SK-N-SH (cell line): ENCODE measurements at regions not wholly inside any gene's neighbourhood (a gene's known extent, or its start where the extent isn't known, plus 50 kb on each side); places are given as distances from the start of the nearest gene placed in this dataset.
"Not testable (repeated sequence)": the region's sequence is repeated elsewhere in the genome, so short reads cannot be mapped to it uniquely, and the experiment has no call there.

Experiments used
- CTCF ChIA-PET: fragments of 300-600, 350-600 bp; formaldehyde crosslinking; extraction: SDS; loops from one replicate; lab custom pipeline; 2021; lab: Yijun Ruan, JAX
- POLR2A ChIA-PET: fragments of 350-600 bp; sonication (Branson Sonifier 250); formaldehyde crosslinking; extraction: SDS; loops from one replicate; lab custom pipeline; 2020; ENCODE audit warnings: antibody characterized with exemption, inconsistent platforms; lab: Yijun Ruan, JAX
- DNase-seq: peaks from one replicate; pipeline ENCODE4 v3.0.0; 2012
- H2AFZ ChIP-seq: fragments of 200-600 bp; sonication (generic); 2 replicates; pipeline ENCODE4 v1.8.1; 2016; ENCODE audit warnings: antibody characterized with exemption, mild to moderate bottlenecking, low read depth
- H3F3A ChIP-seq: fragments of 200-600 bp; sonication (generic); replicated peaks from 2 replicates; pipeline ENCODE3; 2016; ENCODE audit warnings: antibody characterized with exemption, mild to moderate bottlenecking; ENCODE audit not compliant: insufficient read depth
- H3K27ac ChIP-seq, 2 experiments: fragments of 200-500 bp in 1 of 2; fragments of 200-600 bp in 1 of 2; sonication (Bioruptor generic) in 1 of 2; sonication (generic), shearing (Covaris generic) in 1 of 2; 2 replicates each; pipeline versions ENCODE4 v1.5.1 to v1.6.1; 2014 to 2016; ENCODE audit warnings: low read depth in 2 of 2, inconsistent platforms in 1 of 2, low read length in 1 of 2, mild to moderate bottlenecking in 1 of 2, mixed read lengths in 1 of 2
- H3K27me3 ChIP-seq: fragments of 200-600 bp; sonication (generic), shearing (Covaris generic); 2 replicates; pipeline ENCODE4 v1.6.1; 2016; ENCODE audit warnings: mixed run types; ENCODE audit not compliant: insufficient read depth
- H3K36me3 ChIP-seq, 2 experiments: fragments of 200-500 bp in 1 of 2; fragments of 200-600 bp in 1 of 2; sonication (Bioruptor generic) in 1 of 2; sonication (generic) in 1 of 2; replicated peaks in 1 of 2; 2 replicates each; pipeline versions ENCODE3 to v1.5.1; 2014 to 2016; ENCODE audit warnings: low read length in 1 of 2, mild to moderate bottlenecking in 1 of 2; ENCODE audit not compliant: insufficient read depth in 2 of 2, control insufficient read depth in 1 of 2
- H3K4me1 ChIP-seq, 2 experiments: fragments of 200-500 bp in 1 of 2; fragments of 200-600 bp in 1 of 2; sonication (Bioruptor generic) in 1 of 2; sonication (generic), shearing (Covaris generic) in 1 of 2; 2 replicates each; pipeline versions ENCODE4 v1.5.1 to v1.6.1; 2014 to 2016; ENCODE audit warnings: low read depth in 1 of 2, low read length in 1 of 2, mixed run types in 1 of 2; ENCODE audit not compliant: insufficient read depth in 2 of 2, control insufficient read depth in 1 of 2
- H3K4me2 ChIP-seq: fragments of 200-600 bp; sonication (generic), shearing (Covaris generic); 2 replicates; pipeline ENCODE4 v1.6.1; 2017; ENCODE audit warnings: mixed run types
- H3K4me3 ChIP-seq, 2 experiments: fragments of 200-500 bp in 1 of 2; fragments of 200-600 bp in 1 of 2; sonication (Bioruptor generic) in 1 of 2; sonication (generic), shearing (Covaris generic) in 1 of 2; 2 replicates each; pipeline versions ENCODE4 v1.5.1 to v1.8.1; 2014 to 2016; ENCODE audit warnings: low read depth in 2 of 2, inconsistent platforms in 1 of 2, low read length in 1 of 2, mild to moderate bottlenecking in 1 of 2, mixed read lengths in 1 of 2, moderate library complexity in 1 of 2
- H3K79me2 ChIP-seq: fragments of 200-600 bp; sonication (generic); 2 replicates; pipeline ENCODE4 v1.8.1; 2017; ENCODE audit warnings: mild to moderate bottlenecking; ENCODE audit not compliant: insufficient read depth
- H3K9ac ChIP-seq: fragments of 200-600 bp; sonication (generic); 2 replicates; pipeline ENCODE4 v1.6.1; 2017; ENCODE audit warnings: mixed run types
- H3K9me2 ChIP-seq: fragments of 200-600 bp; sonication (generic); 2 replicates; pipeline ENCODE4 v1.6.1; 2017; ENCODE audit warnings: mixed run types
- H3K9me3 ChIP-seq: fragments of 200-600 bp; sonication (generic); 2 replicates; pipeline ENCODE4 v1.6.1; 2017; ENCODE audit warnings: mixed run types, mild to moderate bottlenecking, moderate library complexity
- H4K20me1 ChIP-seq: fragments of 200-600 bp; sonication (generic); 2 replicates; pipeline ENCODE4 v1.6.1; 2017; ENCODE audit warnings: mild to moderate bottlenecking, mixed run types; ENCODE audit not compliant: insufficient read depth
- ELF1 ChIP-seq: IDR thresholded peaks from 2 replicates; pipeline ENCODE4 v1.4.0; 2012
- EP300 ChIP-seq, 2 experiments: IDR thresholded peaks; 2 replicates each; pipeline versions ENCODE4 v1.4.0 to v1.6.1; 2012; ENCODE audit warnings: borderline replicate concordance in 1 of 2, low read depth in 1 of 2, low read length in 1 of 2
- EZH2phosphoT487 ChIP-seq: fragments of 200-600 bp; sonication (generic); IDR thresholded peaks from 2 replicates; pipeline ENCODE4 v1.6.1; 2017; ENCODE audit warnings: low read depth, mixed run types, mild to moderate bottlenecking, antibody characterized with exemption, moderate library complexity, borderline replicate concordance
- IRF3 ChIP-seq: fragments of 150-350 bp; IDR thresholded peaks from 2 replicates; pipeline ENCODE4 v1.6.1; 2016; ENCODE audit warnings: mild to moderate bottlenecking, low read depth, low read length
- JUND ChIP-seq: IDR thresholded peaks from 2 replicates; pipeline ENCODE4 v1.4.0; 2012
- MEF2A ChIP-seq: IDR thresholded peaks from 2 replicates; pipeline ENCODE4 v1.4.0; 2012; ENCODE audit warnings: low read depth, borderline replicate concordance
- MXI1 ChIP-seq: IDR thresholded peaks from 2 replicates; pipeline ENCODE4 v1.6.1; 2012; ENCODE audit warnings: mild to moderate bottlenecking, low read depth, low read length, improper control_type of control experiment
- NRF1 ChIP-seq: IDR thresholded peaks from 2 replicates; pipeline ENCODE4 v1.6.1; 2012; ENCODE audit warnings: low read depth, mild to moderate bottlenecking, low read length
- POLR2AphosphoS5 ChIP-seq: IDR thresholded peaks from 2 replicates; pipeline ENCODE4 v1.6.1; 2012; ENCODE audit warnings: low read depth, low read length
- RAD21 ChIP-seq: IDR thresholded peaks from 2 replicates; pipeline ENCODE4 v1.6.1; 2012; ENCODE audit warnings: mild to moderate bottlenecking, low read length
- RCOR1 ChIP-seq: fragments of 150-350 bp; IDR thresholded peaks from 2 replicates; pipeline ENCODE4 v1.6.1; 2017; ENCODE audit warnings: antibody characterized with exemption, low read length
- RFX5 ChIP-seq: IDR thresholded peaks from 2 replicates; pipeline ENCODE4 v1.6.1; 2012; ENCODE audit warnings: mild to moderate bottlenecking, improper control_type of control experiment, low read length
- SIN3A ChIP-seq: IDR thresholded peaks from 2 replicates; pipeline ENCODE4 v1.6.1; 2012; ENCODE audit warnings: low read depth, mild to moderate bottlenecking, low read length, moderate library complexity, borderline replicate concordance
- SMC3 ChIP-seq: IDR thresholded peaks from 2 replicates; pipeline ENCODE4 v1.6.1; 2012; ENCODE audit warnings: low read depth, low read length, improper control_type of control experiment
- TAF1 ChIP-seq: IDR thresholded peaks from 2 replicates; pipeline ENCODE4 v1.6.1; 2012; ENCODE audit warnings: low read depth, mild to moderate bottlenecking, low read length, moderate library complexity, borderline replicate concordance
- TCF12 ChIP-seq: IDR thresholded peaks from 2 replicates; pipeline ENCODE4 v1.4.0; 2012
- USF2 ChIP-seq: fragments of 150-350 bp; IDR thresholded peaks from 2 replicates; pipeline ENCODE4 v1.6.1; 2017; ENCODE audit warnings: antibody characterized with exemption, low read length, low read depth, borderline replicate concordance
- ZBTB33 ChIP-seq: IDR thresholded peaks from 2 replicates; pipeline ENCODE4 v1.4.0; 2012; ENCODE audit warnings: low read depth, borderline replicate concordance
- WGBS: methylation state at CpG from one replicate; pipeline ENCODE4 v1.1.6; 2017; ENCODE audit warnings: low lambda C conversion rate; 5-methylcytosine and 5-hydroxymethylcytosine counted together

- H3K9me3 ChIP-seq, result no peaks in the 10 kb centered on the region
- no peaks in the 10 kb centered on the region for H3K9me2 ChIP-seq
- no peak overlapping the region for H3K27ac ChIP-seq
- no peak for DNase-seq
- no peaks in the 10 kb centered on the region for H3K36me3 ChIP-seq
- H3F3A ChIP-seq, result no peaks in the 10 kb centered on the region
- H3K4me3 ChIP-seq, result no peak overlapping the region
- H3K27me3 ChIP-seq, result no peaks in the 10 kb centered on the region
- H3K79me2 ChIP-seq, result no peaks in the 10 kb centered on the region
- WGBS, result 4% methylated on average over 1 of the region's 1 CpG
- H3K4me2 ChIP-seq, result no peak overlapping the region
- ChIA-PET POLR2A (no interaction called here), CTCF (no interaction called here)
- H2AFZ ChIP-seq, result no peak overlapping the region
- no peaks in the 10 kb centered on the region for H3K4me1 ChIP-seq
- TF ChIP-seq MEF2A (no peak), ELF1 (no peak), TAF1 (no peak), IRF3 (no peak), POLR2AphosphoS5 (no peak), MXI1 (no peak), SIN3A (no peak), EZH2phosphoT487 (no peak)
- no peaks in the 10 kb centered on the region for H4K20me1 ChIP-seq
- H3K9ac ChIP-seq, result no peak overlapping the region
Measured at GRCh38 chr13:88288326-88288725, 617.2 kb downstream of the SLITRK5 start.

GRCh38 chr13:88291731-88292130 lies 620.6 kb downstream of the SLITRK5 start:
- H3K4me1 ChIP-seq, H4K20me1 ChIP-seq, POLR2A ChIA-PET, H3K9me3 ChIP-seq, CTCF ChIA-PET, H3K4me3 ChIP-seq, H3K4me2 ChIP-seq, H3K79me2 ChIP-seq, H3F3A ChIP-seq, H2AFZ ChIP-seq, H3K27ac ChIP-seq, DNase-seq, H3K9me2 ChIP-seq, H3K9ac ChIP-seq, H3K27me3 ChIP-seq, H3K36me3 ChIP-seq: not testable (repeated sequence)
- 55% methylated on average over 5 of the region's 26 CpGs for WGBS

GRCh38 chr13:88294368-88294767 lies 623.2 kb downstream of the SLITRK5 start:
- 13% methylated on average over 4 of the region's 4 CpGs for WGBS
- Histone ChIP-seq H3K79me2 (no peaks in the 10 kb centered on the region), H3K27ac (no peak overlapping the region), H3K4me1 (no peaks in the 10 kb centered on the region), H3K4me3 (no peak overlapping the region), H4K20me1 (no peaks in the 10 kb centered on the region), H3K9ac (no peak overlapping the region), H3K27me3 (no peaks in the 10 kb centered on the region), H3K9me2 (no peaks in the 10 kb centered on the region), H2AFZ (no peak overlapping the region), H3F3A (no peaks in the 10 kb centered on the region), H3K4me2 (no peak overlapping the region), H3K36me3 (no peaks in the 10 kb centered on the region), H3K9me3 (no peaks in the 10 kb centered on the region)
- ChIA-PET CTCF (no interaction called here), POLR2A (no interaction called here)
- DNase-seq, result no peak
- no peak for TF ChIP-seq TCF12
- no peak for TF ChIP-seq ZBTB33
- TF ChIP-seq SMC3, result no peak
- TF ChIP-seq MXI1, result no peak
- no peak for TF ChIP-seq RCOR1
- no peak for TF ChIP-seq EP300 (IDR thresholded peaks at IDR 0.05; ENCODE audit: borderline replicate concordance in 1 of 2, low read depth in 1 of 2, low read length in 1 of 2)
- TF ChIP-seq IRF3, result no peak
- no peak for TF ChIP-seq EZH2phosphoT487
- TF ChIP-seq POLR2AphosphoS5, result no peak
- TF ChIP-seq RFX5, result no peak
- no peak for TF ChIP-seq SIN3A
- no peak for TF ChIP-seq NRF1
- TF ChIP-seq JUND, result no peak
- TF ChIP-seq RAD21, result no peak
- TF ChIP-seq USF2, result no peak
